Urinary bladder (tissue), 3 donors: ENCODE measurements at regions not wholly inside any gene's neighbourhood (a gene's known extent, or its start where the extent isn't known, plus 50 kb on each side); places are given as distances from the start of the nearest gene placed in this dataset.
"Not testable (repeated sequence)": the region's sequence is repeated elsewhere in the genome, so short reads cannot be mapped to it uniquely, and the experiment has no call there.

Experiments used
- DNase-seq: peaks from one replicate; pipeline ENCODE4 v3.0.0-alpha.2; 2015; ENCODE audit errors: extremely low spot score
- H3K27ac ChIP-seq: one replicate; pipeline ENCODE4 v1.5.1; 2013; ENCODE audit warnings: low read depth, mild to moderate bottlenecking, moderate library complexity
- H3K36me3 ChIP-seq: one replicate; pipeline ENCODE4 v1.6.1; 2013; ENCODE audit warnings: mild to moderate bottlenecking, moderate library complexity; ENCODE audit not compliant: insufficient read depth
- H3K4me1 ChIP-seq: one replicate; pipeline ENCODE4 v1.6.1; 2013; ENCODE audit warnings: mild to moderate bottlenecking, moderate library complexity; ENCODE audit not compliant: insufficient read depth
- H3K4me3 ChIP-seq: one replicate; pipeline ENCODE4 v1.5.1; 2013; ENCODE audit warnings: low read depth, low read length
- WGBS: extraction: QIAGEN DNeasy Blood & Tissue Kit; methylation state at CpG from one replicate; pipeline ENCODE4 v1.1.7; 2013; 5-methylcytosine and 5-hydroxymethylcytosine counted together
- donor health status: healthy with polysubstance abuse.
- donor health status: healthy.

DNA sequence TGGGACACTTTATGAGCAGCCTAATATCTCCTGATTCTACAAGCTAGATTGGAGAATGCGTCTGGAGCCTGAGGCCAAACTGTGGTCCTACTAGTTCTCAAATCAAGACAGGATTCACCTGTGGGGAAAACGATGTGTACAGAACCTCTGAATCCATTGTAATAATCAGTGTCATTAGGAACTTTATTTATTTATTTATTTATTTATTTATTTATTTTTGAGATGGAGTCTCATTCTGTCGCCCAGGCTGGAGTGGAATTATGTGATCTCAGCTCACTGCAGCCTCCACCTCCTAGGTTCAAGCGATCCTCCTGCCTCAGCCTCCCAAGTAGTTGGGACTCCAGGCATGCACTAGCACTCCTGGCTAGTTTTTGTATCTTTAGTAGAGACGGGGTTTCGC, 52.6 kb upstream of the KIF26B start:
- not testable (repeated sequence) for H3K4me1 ChIP-seq, DNase-seq, H3K36me3 ChIP-seq, H3K27ac ChIP-seq, H3K4me3 ChIP-seq
- WGBS, result 97% methylated on average over 6 of the region's 6 CpGs

- Histone ChIP-seq H3K27ac (no peak overlapping the region), H3K36me3 (no peaks in the 10 kb centered on the region), H3K4me1 (no peaks in the 10 kb centered on the region), H3K4me3 (no peak overlapping the region)
- 80% methylated on average over 8 of the region's 8 CpGs for WGBS
- DNase-seq, result no peak
These were observed 55.4 kb upstream of the KIF26B start for GRCh38 chr1:245099401-245099800.

- 98% methylated on average over 6 of the region's 6 CpGs for WGBS
- H3K27ac ChIP-seq, result no peak overlapping the region
- DNase-seq, result no peak
- H3K4me1 ChIP-seq, result no peaks in the 10 kb centered on the region
- no peak overlapping the region for H3K4me3 ChIP-seq
- no peaks in the 10 kb centered on the region for H3K36me3 ChIP-seq
These were observed 55.9 kb upstream of the KIF26B start for GRCh38 chr1:245098924-245099323.

GRCh38 chr1:245096311-245097066, 58.3 kb upstream of the KIF26B start:
- Histone ChIP-seq H3K4me1 (no peaks in the 10 kb centered on the region), H3K27ac (no peak overlapping the region), H3K4me3 (no peak overlapping the region), H3K36me3 (no peaks in the 10 kb centered on the region)
- 86% methylated on average over 5 of the region's 5 CpGs for WGBS
- no peak for DNase-seq

DNA sequence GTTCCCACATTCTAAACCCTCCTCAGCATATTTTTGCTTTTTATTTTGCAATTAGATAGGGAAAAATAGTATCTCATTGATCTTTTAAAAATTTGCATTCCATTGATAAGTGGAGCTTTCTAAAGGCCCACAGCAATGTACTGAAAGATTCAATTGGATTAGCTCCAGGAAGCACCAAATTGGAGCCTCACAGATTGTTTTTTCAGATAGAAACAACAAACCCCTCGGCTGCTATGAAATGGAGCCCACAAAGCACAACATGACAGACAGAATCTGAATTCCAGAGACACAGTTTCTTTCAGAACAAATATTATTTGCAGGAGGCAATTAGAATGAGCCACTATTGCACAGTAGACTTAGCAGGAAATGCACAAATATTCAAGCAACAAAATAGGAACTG, 58.9 kb upstream of the KIF26B start:
- H3K4me3 ChIP-seq, result no peak overlapping the region
- no peaks in the 10 kb centered on the region for H3K36me3 ChIP-seq
- H3K4me1 ChIP-seq, result no peaks in the 10 kb centered on the region
- 38% methylated on average over 1 of the region's 1 CpG for WGBS
- no peak overlapping the region for H3K27ac ChIP-seq
- DNase-seq, result no peak

- Histone ChIP-seq H3K27ac (no peak overlapping the region), H3K36me3 (no peaks in the 10 kb centered on the region), H3K4me3 (no peak overlapping the region), H3K4me1 (no peaks in the 10 kb centered on the region)
- 89% methylated on average over 5 of the region's 5 CpGs for WGBS
- no peak for DNase-seq
These were observed 59.8 kb upstream of the KIF26B start for GRCh38 chr1:245094954-245095353.

- WGBS, result 94% methylated on average over 10 of the region's 10 CpGs
- no peaks in the 10 kb centered on the region for H3K4me1 ChIP-seq
- DNase-seq, result no peak
- no peak overlapping the region for H3K27ac ChIP-seq
- no peak overlapping the region for H3K4me3 ChIP-seq
- no peaks in the 10 kb centered on the region for H3K36me3 ChIP-seq
These were observed 60.7 kb upstream of the KIF26B start for GRCh38 chr1:245094092-245094491.

DNA sequence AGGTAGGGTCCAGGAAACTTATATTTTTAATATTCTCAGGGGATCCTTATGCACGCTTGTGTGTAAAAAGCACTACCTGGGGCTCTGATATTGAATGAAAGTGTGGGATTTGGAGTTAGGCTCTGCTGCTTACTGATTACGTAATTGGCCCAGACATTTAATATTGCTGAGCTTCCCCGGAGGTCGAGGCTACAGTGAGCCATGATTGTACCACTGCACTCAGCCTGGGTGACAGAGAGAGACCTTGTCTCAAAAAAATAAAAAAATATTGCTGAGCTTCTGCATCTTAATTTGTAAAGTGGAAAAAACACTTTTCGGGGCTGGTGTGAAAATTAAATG, 62.2 kb upstream of the KIF26B start:
- no peaks in the 10 kb centered on the region for H3K36me3 ChIP-seq
- no peak for DNase-seq
- H3K4me3 ChIP-seq, result no peak overlapping the region
- H3K4me1 ChIP-seq, result no peaks in the 10 kb centered on the region
- H3K27ac ChIP-seq, result peak overlapping the region; percentile 63
- WGBS, result 85% methylated on average over 5 of the region's 5 CpGs

DNA sequence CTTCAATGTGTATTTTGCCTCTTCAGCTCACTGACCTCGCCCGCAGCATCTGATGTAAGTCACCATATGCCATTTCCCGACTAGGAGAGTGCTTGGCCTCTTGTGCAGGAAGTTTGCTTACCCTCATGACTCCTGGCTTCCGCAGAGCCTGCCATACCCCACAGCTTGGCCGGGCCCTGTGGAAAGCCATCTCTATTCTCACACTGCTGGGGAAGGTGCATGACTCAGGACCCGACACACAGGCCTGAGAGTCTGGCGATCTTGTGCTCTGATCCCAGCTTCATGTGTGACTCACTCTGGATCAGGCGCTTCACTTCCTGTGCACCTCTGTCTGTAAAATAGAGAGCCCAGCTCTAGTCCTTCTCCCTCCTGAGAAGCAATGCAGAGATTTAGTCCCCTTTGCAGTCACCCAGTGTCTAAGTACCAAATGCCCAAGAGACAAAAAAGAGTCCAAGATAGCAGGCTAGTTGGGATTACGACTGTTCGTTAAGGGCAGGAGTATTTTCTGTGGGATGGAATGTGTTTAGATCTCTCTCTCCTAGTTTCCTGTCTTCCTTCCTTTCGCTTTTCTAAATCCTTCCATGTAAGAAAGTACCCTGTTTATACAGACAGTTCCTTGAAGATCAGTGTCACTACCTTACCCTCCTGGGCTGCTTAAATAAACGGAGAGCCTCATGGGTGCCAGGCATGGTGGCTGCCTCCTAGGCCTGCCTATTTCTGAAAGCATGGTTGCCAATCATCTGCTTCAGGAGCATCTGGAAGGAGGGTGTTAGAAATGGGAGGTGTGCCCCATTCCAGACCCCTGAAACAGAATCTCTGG, 62.8 kb upstream of the KIF26B start:
- H3K4me3 ChIP-seq, result no peak overlapping the region
- 54% methylated on average over 12 of the region's 12 CpGs for WGBS
- H3K4me1 ChIP-seq, result no peaks in the 10 kb centered on the region
- H3K27ac ChIP-seq, result peak overlapping the region; percentile 63
- DNase-seq, result no peak
- H3K36me3 ChIP-seq, result no peaks in the 10 kb centered on the region

DNA sequence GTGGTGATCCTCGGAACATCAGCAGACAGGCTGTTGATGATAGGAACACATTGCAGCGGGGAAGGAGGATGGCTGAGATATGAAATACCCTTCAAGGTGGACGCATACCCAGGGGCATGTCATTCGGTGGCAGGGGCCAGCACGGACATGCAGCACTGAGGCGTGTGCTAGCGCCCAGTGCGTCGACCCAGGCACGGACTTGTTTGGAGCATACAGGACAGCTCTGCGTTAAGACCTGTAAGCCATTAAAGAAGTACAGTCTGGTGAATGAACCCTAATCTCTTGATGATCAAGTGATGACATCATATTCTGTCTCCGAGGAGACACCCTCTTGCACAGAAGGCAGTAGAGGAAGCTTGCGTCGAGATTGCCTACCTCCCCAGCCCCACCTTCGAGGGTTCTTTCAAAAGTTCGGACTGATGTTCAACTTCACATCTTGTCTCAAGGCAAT, 63.6 kb upstream of the KIF26B start:
- 84% methylated on average over 16 of the region's 16 CpGs for WGBS
- no peaks in the 10 kb centered on the region for H3K4me1 ChIP-seq
- no peak for DNase-seq
- no peak overlapping the region for H3K4me3 ChIP-seq
- no peak overlapping the region for H3K27ac ChIP-seq
- H3K36me3 ChIP-seq, result peaks cover 3% of the 10 kb centered on the region

DNA sequence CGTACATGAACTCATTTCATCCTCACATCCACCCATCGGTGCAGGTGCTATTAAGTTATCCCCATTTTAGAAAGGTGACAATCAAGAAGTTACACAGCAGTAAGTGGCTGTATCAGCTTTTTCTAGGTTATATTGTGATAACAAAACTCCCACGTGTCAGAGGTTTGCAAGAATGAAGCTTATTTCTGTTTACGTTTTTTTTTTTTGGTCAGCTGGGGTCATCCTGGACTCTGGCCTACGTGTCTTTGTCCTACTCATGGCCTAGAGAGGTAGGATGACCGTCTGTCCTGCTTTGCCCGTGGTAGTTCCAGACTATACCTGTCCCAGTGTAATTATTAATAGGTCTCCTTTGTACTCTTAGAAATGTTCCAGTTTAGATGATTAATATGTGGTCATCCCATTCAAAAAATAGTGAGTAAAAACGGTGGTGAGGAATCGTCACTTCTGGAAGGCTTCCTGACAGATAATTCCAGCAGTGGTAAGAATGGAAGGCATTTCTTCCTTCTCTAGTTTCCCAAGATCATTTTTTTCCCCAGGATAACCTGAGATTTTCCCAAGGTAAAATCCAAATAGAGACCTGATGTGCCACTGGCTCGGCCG, 64.2 kb upstream of the KIF26B start:
- no peaks in the 10 kb centered on the region for H3K4me1 ChIP-seq
- H3K27ac ChIP-seq, result no peak overlapping the region
- H3K36me3 ChIP-seq, result peaks cover 3% of the 10 kb centered on the region
- no peak for DNase-seq
- 90% methylated on average over 11 of the region's 11 CpGs for WGBS
- no peak overlapping the region for H3K4me3 ChIP-seq

- WGBS, result 96% methylated on average over 4 of the region's 4 CpGs
These were observed 67.1 kb upstream of the KIF26B start for GRCh38 chr1:245087723-245088122.

GRCh38 chr1:245086389-245086969, 68.3 kb upstream of the KIF26B start:
- Histone ChIP-seq H3K4me3 (no peak overlapping the region), H3K27ac (no peak overlapping the region), H3K36me3 (peaks cover 3% of the 10 kb centered on the region), H3K4me1 (no peaks in the 10 kb centered on the region)
- DNase-seq, result no peak
- 54% methylated on average over 4 of the region's 4 CpGs for WGBS

More at GRCh38 chr1:245087723-245088122, 67.1 kb upstream of the KIF26B start:
- DNase-seq, result no peak
- Histone ChIP-seq H3K27ac (no peak overlapping the region), H3K4me1 (no peaks in the 10 kb centered on the region), H3K36me3 (peaks cover 3% of the 10 kb centered on the region), H3K4me3 (no peak overlapping the region)
